ENCODE measurements at regions not wholly inside any gene's neighbourhood (a gene's known extent, or its start where the extent isn't known, plus 50 kb on each side); places are given as distances from the start of the nearest gene placed in this dataset.

DNA sequence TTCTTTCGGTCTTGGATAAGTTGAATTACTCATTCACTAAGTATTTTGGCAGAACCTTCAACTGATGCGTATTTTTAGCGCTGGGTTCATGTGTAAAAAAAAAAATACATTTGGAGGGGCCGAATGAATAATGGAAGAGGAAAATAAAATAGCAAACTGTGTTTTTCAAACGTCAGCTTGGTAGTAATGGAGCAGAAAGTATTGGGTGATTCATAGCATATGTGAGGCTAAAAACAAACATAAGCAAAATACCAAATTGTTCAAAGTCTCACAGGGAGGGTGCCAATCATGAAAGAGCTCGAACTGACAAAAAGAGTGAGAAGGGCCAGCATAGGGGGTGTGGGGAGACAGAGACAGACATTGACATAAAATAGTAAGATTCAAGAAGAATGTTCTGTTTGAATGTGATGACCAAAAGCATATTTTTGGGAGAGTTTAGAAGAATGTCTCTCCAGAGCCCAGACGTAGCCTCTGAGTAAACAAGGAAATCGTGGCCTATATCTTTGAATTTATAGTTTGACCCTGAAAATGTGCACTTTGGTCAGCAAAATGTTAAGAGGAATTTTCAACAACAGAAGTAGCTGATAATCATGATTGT is 174.9 kb upstream of the HMHB1 start:
- H3K27ac ChIP-seq, result no peak overlapping the region
- no peak overlapping the region for H2AFZ ChIP-seq
- TF ChIP-seq, protein P1, sequence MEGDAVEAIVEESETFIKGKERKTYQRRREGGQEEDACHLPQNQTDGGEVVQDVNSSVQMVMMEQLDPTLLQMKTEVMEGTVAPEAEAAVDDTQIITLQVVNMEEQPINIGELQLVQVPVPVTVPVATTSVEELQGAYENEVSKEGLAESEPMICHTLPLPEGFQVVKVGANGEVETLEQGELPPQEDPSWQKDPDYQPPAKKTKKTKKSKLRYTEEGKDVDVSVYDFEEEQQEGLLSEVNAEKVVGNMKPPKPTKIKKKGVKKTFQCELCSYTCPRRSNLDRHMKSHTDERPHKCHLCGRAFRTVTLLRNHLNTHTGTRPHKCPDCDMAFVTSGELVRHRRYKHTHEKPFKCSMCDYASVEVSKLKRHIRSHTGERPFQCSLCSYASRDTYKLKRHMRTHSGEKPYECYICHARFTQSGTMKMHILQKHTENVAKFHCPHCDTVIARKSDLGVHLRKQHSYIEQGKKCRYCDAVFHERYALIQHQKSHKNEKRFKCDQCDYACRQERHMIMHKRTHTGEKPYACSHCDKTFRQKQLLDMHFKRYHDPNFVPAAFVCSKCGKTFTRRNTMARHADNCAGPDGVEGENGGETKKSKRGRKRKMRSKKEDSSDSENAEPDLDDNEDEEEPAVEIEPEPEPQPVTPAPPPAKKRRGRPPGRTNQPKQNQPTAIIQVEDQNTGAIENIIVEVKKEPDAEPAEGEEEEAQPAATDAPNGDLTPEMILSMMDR (conservative IDR thresholded peaks at IDR 0.05), result no peak
- no peak for TF ChIP-seq EZH2 (IDR thresholded peaks at IDR 0.05; ENCODE audit: low read depth)
- intact Hi-C loops (cut with micrococcal nuclease; ENCODE audit: unreplicated experiment), result no loop called here
- no peaks in the 10 kb centered on the region for H3K79me2 ChIP-seq (ENCODE audit: low read depth)
- H3K36me3 ChIP-seq (ENCODE audit: low read depth), result no peaks in the 10 kb centered on the region
- H3K4me2 ChIP-seq, result no peak overlapping the region
- H3K4me1 ChIP-seq (replicated peaks; ENCODE audit: insufficient read depth), result peaks cover 10% of the 10 kb centered on the region; the same call in 1 of the 2 replicates
- ChIA-PET CTCF (no interaction called here), POLR2A (ENCODE audit: unreplicated experiment) (no interaction called here)
- no peaks in the 10 kb centered on the region for H3K27me3 ChIP-seq (ENCODE audit: insufficient read depth, low read depth)
- no peak overlapping the region for H3K4me3 ChIP-seq
- no peaks in the 10 kb centered on the region for H3F3A ChIP-seq (ENCODE audit: insufficient read depth, low read depth)
- DNase-seq, result no peak
- no peaks in the 10 kb centered on the region; the same call in 1 of the 2 replicates for H3K9me3 ChIP-seq (ENCODE audit: insufficient read depth, low read depth)
- H4K20me1 ChIP-seq (ENCODE audit: insufficient read depth), result no peaks in the 10 kb centered on the region
- no peaks in the 10 kb centered on the region for H3K9me2 ChIP-seq (ENCODE audit: insufficient read depth)
- BruUV-seq (replicated peaks), result no TSS peak

DNA sequence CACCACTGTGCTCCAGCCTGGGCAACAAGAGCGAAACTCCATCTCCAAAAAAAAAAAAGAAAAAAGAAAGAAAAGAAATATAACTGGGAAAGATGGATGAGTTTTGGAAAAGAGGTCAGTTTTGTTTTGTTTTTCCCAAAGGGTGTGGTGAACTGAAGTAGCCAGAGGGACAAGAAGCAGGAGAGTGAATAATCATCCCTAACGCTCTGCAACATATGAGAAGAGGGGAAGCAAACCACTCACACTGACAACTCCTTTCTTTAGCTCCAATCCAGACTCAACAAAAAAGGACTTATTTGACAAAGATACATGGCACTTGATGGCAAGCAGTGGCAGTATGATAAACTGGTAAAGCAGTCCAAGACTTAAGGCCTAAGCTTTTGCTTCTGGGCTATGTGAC is 176.1 kb upstream of the HMHB1 start:
- Histone ChIP-seq H3K4me3 (no peak overlapping the region), H3K79me2 (ENCODE audit: low read depth) (no peaks in the 10 kb centered on the region), H3F3A (ENCODE audit: insufficient read depth, low read depth) (no peaks in the 10 kb centered on the region), H3K9me2 (ENCODE audit: insufficient read depth) (no peaks in the 10 kb centered on the region), H3K27ac (no peak overlapping the region), H3K36me3 (ENCODE audit: low read depth) (no peaks in the 10 kb centered on the region), H3K4me1 (replicated peaks; ENCODE audit: insufficient read depth) (peaks cover 9% of the 10 kb centered on the region; the same call in 1 of the 2 replicates), H3K9me3 (ENCODE audit: insufficient read depth, low read depth) (no peaks in the 10 kb centered on the region; the same call in 1 of the 2 replicates), H2AFZ (no peak overlapping the region), H4K20me1 (ENCODE audit: insufficient read depth) (no peaks in the 10 kb centered on the region), H3K27me3 (ENCODE audit: insufficient read depth, low read depth) (no peaks in the 10 kb centered on the region), H3K4me2 (no peak overlapping the region)
- CTCF ChIA-PET, result no interaction called here
- no TSS peak for BruUV-seq (replicated peaks)
- no peak for DNase-seq
- TF ChIP-seq, protein P1 (conservative IDR thresholded peaks at IDR 0.05), result no peak
- no peak for TF ChIP-seq EZH2 (IDR thresholded peaks at IDR 0.05; ENCODE audit: low read depth)
- intact Hi-C loops (cut with micrococcal nuclease; ENCODE audit: unreplicated experiment), result no loop called here
- POLR2A ChIA-PET (ENCODE audit: unreplicated experiment), result interaction anchor here (0.7 kb wide), 1 partner anchor 418 kb away, joined by 6 read pairs; no protein-coding TSS in a partner anchor

DNA sequence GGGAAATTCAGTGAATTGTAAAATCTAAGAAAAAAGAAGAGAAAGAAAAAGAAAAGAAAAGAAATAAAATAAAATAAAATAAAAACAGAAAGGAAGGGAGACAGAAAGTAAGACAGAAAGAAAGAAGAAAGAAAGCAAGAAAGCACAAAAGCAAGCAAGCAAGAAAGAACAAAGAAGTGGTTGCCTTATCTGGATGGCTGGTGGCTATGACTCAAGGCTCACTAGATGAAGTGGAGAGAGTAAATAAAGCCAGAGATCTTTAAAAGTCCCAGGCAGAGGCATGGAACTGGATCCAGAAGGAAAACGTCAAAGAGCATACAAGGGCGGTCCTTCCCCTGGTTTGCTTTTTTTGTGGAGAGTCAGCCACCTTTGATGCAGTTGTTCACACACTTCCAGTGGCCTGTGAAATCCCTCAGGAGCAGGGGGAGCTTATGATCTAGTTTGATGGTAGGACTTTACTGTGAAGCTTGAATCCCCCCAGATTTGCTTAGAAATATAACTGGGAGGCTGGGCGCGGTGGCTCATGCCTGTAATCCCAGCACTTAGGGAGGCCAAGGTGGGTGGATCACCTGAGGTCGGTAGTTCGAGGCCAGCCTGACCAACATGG is 176.7 kb upstream of the HMHB1 start:
- CTCF ChIA-PET, result interaction anchor here (0.6 kb wide), 1 partner anchor 164 kb away, joined by 3 read pairs; no protein-coding TSS in a partner anchor
- intact Hi-C loops (cut with micrococcal nuclease; ENCODE audit: unreplicated experiment), result no loop called here
- DNase-seq, result no peak

More for the DNA sequence above, 176.7 kb upstream of the HMHB1 start:
- no TSS peak for BruUV-seq (replicated peaks)
- no peaks in the 10 kb centered on the region for H3F3A ChIP-seq (ENCODE audit: insufficient read depth, low read depth)
- no peak overlapping the region for H2AFZ ChIP-seq
- peaks cover 15% of the 10 kb centered on the region for H3K4me1 ChIP-seq (replicated peaks; ENCODE audit: insufficient read depth)
- no peak overlapping the region for H3K4me2 ChIP-seq
- no peaks in the 10 kb centered on the region for H3K36me3 ChIP-seq (ENCODE audit: low read depth)
- H3K9me2 ChIP-seq (ENCODE audit: insufficient read depth), result no peaks in the 10 kb centered on the region
- H3K27me3 ChIP-seq (ENCODE audit: insufficient read depth, low read depth), result no peaks in the 10 kb centered on the region
- no peak for TF ChIP-seq EZH2 (IDR thresholded peaks at IDR 0.05; ENCODE audit: low read depth)
- TF ChIP-seq, protein P1 (conservative IDR thresholded peaks at IDR 0.05), result no peak
- H3K9me3 ChIP-seq (ENCODE audit: insufficient read depth, low read depth), result no peaks in the 10 kb centered on the region
- no peaks in the 10 kb centered on the region for H4K20me1 ChIP-seq (ENCODE audit: insufficient read depth)
- POLR2A ChIA-PET (ENCODE audit: unreplicated experiment), result no interaction called here
- H3K4me3 ChIP-seq, result no peak overlapping the region
- H3K79me2 ChIP-seq (ENCODE audit: low read depth), result no peaks in the 10 kb centered on the region
- H3K27ac ChIP-seq, result no peak overlapping the region

All from PC-9 (cell line).